Gastrocnemius medialis (tissue), 4 donors: ENCODE measurements at regions not wholly inside any gene's neighbourhood (a gene's known extent, or its start where the extent isn't known, plus 50 kb on each side); places are given as distances from the start of the nearest gene placed in this dataset.

Source experiments
- POLR2A ChIP-seq, 2 donors: fragments of 450-650 bp; IDR thresholded peaks; one replicate each; pipeline ENCODE4 v1.6.1; 2017; ENCODE audit warnings: antibody characterized with exemption in 2 of 2, mild to moderate bottlenecking in 2 of 2, moderate library complexity in 2 of 2
- TF ChIP-seq, protein P1 (sequence below), 5 experiments: fragments of 450-650 bp in 3 of 5; fragments of 200-600 bp in 2 of 5; sonication (generic) in 2 of 5; IDR thresholded peaks in 4 of 5; conservative IDR thresholded peaks in 1 of 5; 1 replicate in 4 of 5; 2 replicates in 1 of 5; pipeline ENCODE4 v1.5.1; 2016 to 2019; ENCODE audit warnings: antibody characterized with exemption in 5 of 5, mild to moderate bottlenecking in 3 of 5, moderate library complexity in 3 of 5

DNA sequence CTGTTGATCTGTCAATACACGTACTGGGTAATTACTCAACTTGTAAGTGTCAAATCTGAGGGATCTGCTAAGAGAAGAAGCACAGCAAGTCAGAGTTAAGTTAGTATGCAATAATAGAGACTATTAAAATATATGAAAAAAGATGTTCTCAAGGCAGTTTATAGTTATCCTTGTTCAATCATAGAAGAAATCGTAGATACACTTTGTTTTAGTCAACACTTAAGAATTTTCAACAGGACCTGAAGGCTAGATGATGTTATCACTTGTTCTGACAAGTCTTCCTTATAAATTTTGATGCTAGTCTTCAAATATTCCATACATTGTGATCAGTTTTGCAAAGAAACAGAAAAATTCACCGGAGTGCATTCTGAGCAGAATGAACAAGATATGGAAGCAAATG is 91.1 kb upstream of the KCNQ5 start:
- TF ChIP-seq, protein P1, sequence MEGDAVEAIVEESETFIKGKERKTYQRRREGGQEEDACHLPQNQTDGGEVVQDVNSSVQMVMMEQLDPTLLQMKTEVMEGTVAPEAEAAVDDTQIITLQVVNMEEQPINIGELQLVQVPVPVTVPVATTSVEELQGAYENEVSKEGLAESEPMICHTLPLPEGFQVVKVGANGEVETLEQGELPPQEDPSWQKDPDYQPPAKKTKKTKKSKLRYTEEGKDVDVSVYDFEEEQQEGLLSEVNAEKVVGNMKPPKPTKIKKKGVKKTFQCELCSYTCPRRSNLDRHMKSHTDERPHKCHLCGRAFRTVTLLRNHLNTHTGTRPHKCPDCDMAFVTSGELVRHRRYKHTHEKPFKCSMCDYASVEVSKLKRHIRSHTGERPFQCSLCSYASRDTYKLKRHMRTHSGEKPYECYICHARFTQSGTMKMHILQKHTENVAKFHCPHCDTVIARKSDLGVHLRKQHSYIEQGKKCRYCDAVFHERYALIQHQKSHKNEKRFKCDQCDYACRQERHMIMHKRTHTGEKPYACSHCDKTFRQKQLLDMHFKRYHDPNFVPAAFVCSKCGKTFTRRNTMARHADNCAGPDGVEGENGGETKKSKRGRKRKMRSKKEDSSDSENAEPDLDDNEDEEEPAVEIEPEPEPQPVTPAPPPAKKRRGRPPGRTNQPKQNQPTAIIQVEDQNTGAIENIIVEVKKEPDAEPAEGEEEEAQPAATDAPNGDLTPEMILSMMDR (IDR thresholded peaks at IDR 0.05 in 4 of 5, conservative IDR thresholded peaks at IDR 0.05 in 1 of 5), result no peak
- no peak for TF ChIP-seq POLR2A (IDR thresholded peaks at IDR 0.05)
